COLO668 (cell line): ENCODE measurements at regions not wholly inside any gene's neighbourhood (a gene's known extent, or its start where the extent isn't known, plus 50 kb on each side); places are given as distances from the start of the nearest gene placed in this dataset.

ENCODE experiments used
- DNase-seq: peaks from one replicate; lab custom pipeline; 2025; ENCODE audit not compliant: unreplicated experiment; lab: John Stamatoyannopoulos, UW

GRCh38 chrX:14476205-14476604 is 53.1 kb upstream of the GLRA2 start:
- DNase-seq: no peak

- DNase-seq: no peak
Measured at GRCh38 chrX:14449773-14450172, 79.6 kb upstream of the GLRA2 start.

GRCh38 chrX:14448406-14448805 is 80.9 kb upstream of the GLRA2 start:
- DNase-seq: no peak

- DNase-seq: no peak
Measured at GRCh38 chrX:14440106-14440505, 89.2 kb upstream of the GLRA2 start.

- no peak for DNase-seq
Measured at GRCh38 chrX:14427614-14428013, 101.7 kb upstream of the GLRA2 start.

- no peak for DNase-seq
Measured at GRCh38 chrX:14420841-14421240, 108.5 kb upstream of the GLRA2 start.

- no peak for DNase-seq
Measured at GRCh38 chrX:14412686-14413085, 116.7 kb upstream of the GLRA2 start.

GRCh38 chrX:14411326-14411725 is 118.0 kb upstream of the GLRA2 start:
- no peak for DNase-seq

- DNase-seq: peak; percentile 6
Measured at GRCh38 chrX:14409341-14409740, 120.0 kb upstream of the GLRA2 start.

GRCh38 chrX:14406225-14406624 is 123.1 kb upstream of the GLRA2 start:
- DNase-seq: no peak

GRCh38 chrX:14398725-14399124 is 130.6 kb upstream of the GLRA2 start:
- no peak for DNase-seq

- DNase-seq: no peak
Measured at GRCh38 chrX:14389682-14390081, 139.7 kb upstream of the GLRA2 start.

GRCh38 chrX:14386981-14387380 is 142.4 kb upstream of the GLRA2 start:
- no peak for DNase-seq

GRCh38 chrX:14380044-14380443 is 149.3 kb upstream of the GLRA2 start:
- DNase-seq: no peak

- no peak for DNase-seq
Measured at GRCh38 chrX:14377427-14377826, 151.9 kb upstream of the GLRA2 start.

- DNase-seq: no peak
Measured at GRCh38 chrX:14363728-14364127, 165.6 kb upstream of the GLRA2 start.

GRCh38 chrX:14362721-14363120 is 166.6 kb upstream of the GLRA2 start:
- no peak for DNase-seq

- DNase-seq: no peak
Measured at GRCh38 chrX:14361435-14361834, 167.9 kb upstream of the GLRA2 start.

- peak; percentile 0 for DNase-seq
Measured at GRCh38 chrX:14359727-14360126, 169.6 kb upstream of the GLRA2 start.

- no peak for DNase-seq
Measured at GRCh38 chrX:14359316-14359715, 170.0 kb upstream of the GLRA2 start.

GRCh38 chrX:14357314-14357713 is 172.0 kb upstream of the GLRA2 start:
- no peak for DNase-seq

GRCh38 chrX:14356401-14356800 is 172.9 kb upstream of the GLRA2 start:
- no peak for DNase-seq

- no peak for DNase-seq
Measured at GRCh38 chrX:14355556-14355955, 173.8 kb upstream of the GLRA2 start.

- DNase-seq: no peak
Measured at GRCh38 chrX:14354521-14354920, 174.8 kb upstream of the GLRA2 start.
